ENCODE measurements at regions not wholly inside any gene's neighbourhood (a gene's known extent, or its start where the extent isn't known, plus 50 kb on each side); places are given as distances from the start of the nearest gene placed in this dataset.

- Histone ChIP-seq H3K4me1 (ENCODE audit: control insufficient read depth, low read length) (no peaks in the 10 kb centered on the region), H3K79me2 (ENCODE audit: control insufficient read depth, low read length) (no peaks in the 10 kb centered on the region), H4K20me1 (ENCODE audit: control insufficient read depth, insufficient read depth, low read depth, low read length) (no peaks in the 10 kb centered on the region), H3K9me3 (ENCODE audit: control insufficient read depth, insufficient read depth, low read length) (no peaks in the 10 kb centered on the region), H3K4me2 (ENCODE audit: low read length) (no peak overlapping the region), H3K4me3 (ENCODE audit: low read length) (no peak overlapping the region), H3K27ac (ENCODE audit: low read depth, low read length) (no peak overlapping the region), H3F3A (ENCODE audit: control insufficient read depth, insufficient read depth) (no peaks in the 10 kb centered on the region), H3K9me2 (replicated peaks; ENCODE audit: control insufficient read depth, low read length) (no peaks in the 10 kb centered on the region), H3K36me3 (ENCODE audit: control insufficient read depth, low read length) (no peaks in the 10 kb centered on the region), H3K27me3 (ENCODE audit: control insufficient read depth, low read length) (no peaks in the 10 kb centered on the region)
- no peak for TF ChIP-seq CTCF (IDR thresholded peaks at IDR 0.05; ENCODE audit: low read depth, low read length, poor library complexity, severe bottlenecking)
- TF ChIP-seq EZH2phosphoT487 (IDR thresholded peaks at IDR 0.05; ENCODE audit: borderline replicate concordance, low read length): no peak
These were observed 61.6 kb upstream of the WDR11 start for GRCh38 chr10:120789303-120790203.

GRCh38 chr10:120791316-120791715 is 59.8 kb upstream of the WDR11 start:
- Histone ChIP-seq H3K27me3 (ENCODE audit: control insufficient read depth, low read length) (no peaks in the 10 kb centered on the region), H3F3A (ENCODE audit: control insufficient read depth, insufficient read depth) (no peaks in the 10 kb centered on the region), H3K4me2 (ENCODE audit: low read length) (no peak overlapping the region), H3K27ac (ENCODE audit: low read depth, low read length) (no peak overlapping the region), H3K79me2 (ENCODE audit: control insufficient read depth, low read length) (no peaks in the 10 kb centered on the region), H3K4me3 (ENCODE audit: low read length) (no peak overlapping the region), H3K36me3 (ENCODE audit: control insufficient read depth, low read length) (no peaks in the 10 kb centered on the region), H3K9me3 (ENCODE audit: control insufficient read depth, insufficient read depth, low read length) (no peaks in the 10 kb centered on the region), H3K9me2 (replicated peaks; ENCODE audit: control insufficient read depth, low read length) (no peaks in the 10 kb centered on the region), H3K4me1 (ENCODE audit: control insufficient read depth, low read length) (no peaks in the 10 kb centered on the region), H4K20me1 (ENCODE audit: control insufficient read depth, insufficient read depth, low read depth, low read length) (no peaks in the 10 kb centered on the region)
- no peak for TF ChIP-seq EZH2phosphoT487 (IDR thresholded peaks at IDR 0.05; ENCODE audit: borderline replicate concordance, low read length)
- no peak for TF ChIP-seq CTCF (IDR thresholded peaks at IDR 0.05; ENCODE audit: low read depth, low read length, poor library complexity, severe bottlenecking)

GRCh38 chr10:120793088-120793487 is 58.1 kb upstream of the WDR11 start:
- H3K27me3 ChIP-seq (ENCODE audit: control insufficient read depth, low read length): no peaks in the 10 kb centered on the region
- no peaks in the 10 kb centered on the region for H3F3A ChIP-seq (ENCODE audit: control insufficient read depth, insufficient read depth)
- no peak overlapping the region for H3K4me3 ChIP-seq (ENCODE audit: low read length)
- no peaks in the 10 kb centered on the region for H3K4me1 ChIP-seq (ENCODE audit: control insufficient read depth, low read length)
- no peaks in the 10 kb centered on the region for H3K9me2 ChIP-seq (replicated peaks; ENCODE audit: control insufficient read depth, low read length)
- H4K20me1 ChIP-seq (ENCODE audit: control insufficient read depth, insufficient read depth, low read depth, low read length): no peaks in the 10 kb centered on the region
- no peaks in the 10 kb centered on the region for H3K9me3 ChIP-seq (ENCODE audit: control insufficient read depth, insufficient read depth, low read length)
- no peaks in the 10 kb centered on the region for H3K79me2 ChIP-seq (ENCODE audit: control insufficient read depth, low read length)
- TF ChIP-seq EZH2phosphoT487 (IDR thresholded peaks at IDR 0.05; ENCODE audit: borderline replicate concordance, low read length) (no peak), CTCF (IDR thresholded peaks at IDR 0.05; ENCODE audit: low read depth, low read length, poor library complexity, severe bottlenecking) (no peak)
- H3K27ac ChIP-seq (ENCODE audit: low read depth, low read length): no peak overlapping the region
- no peak overlapping the region for H3K4me2 ChIP-seq (ENCODE audit: low read length)
- H3K36me3 ChIP-seq (ENCODE audit: control insufficient read depth, low read length): no peaks in the 10 kb centered on the region

All from DOHH2 (cell line).